Fibroblast of lung (primary cell): ENCODE measurements at regions not wholly inside any gene's neighbourhood (a gene's known extent, or its start where the extent isn't known, plus 50 kb on each side); places are given as distances from the start of the nearest gene placed in this dataset.

Experiments used
- DNase-seq, 2 donors: peaks; one replicate each; pipeline versions ENCODE4 v3.0.0 to v3.0.0-alpha.2; 2010; ENCODE audit warnings: low read depth in 2 of 2
- H2AFZ ChIP-seq: 2 replicates; pipeline ENCODE4 v1.5.1; 2012; ENCODE audit warnings: low read length, control low read depth, inconsistent platforms
- H3K27ac ChIP-seq: 2 replicates; pipeline ENCODE4 v1.5.1; 2011; ENCODE audit warnings: low read length, control low read depth; ENCODE audit not compliant: insufficient read depth
- H3K27me3 ChIP-seq: 2 replicates; pipeline ENCODE4 v1.5.1; 2011; ENCODE audit warnings: mild to moderate bottlenecking, low read length; ENCODE audit not compliant: control insufficient read depth, insufficient read depth
- H3K36me3 ChIP-seq: 2 replicates; pipeline ENCODE4 v1.5.1; 2011; ENCODE audit warnings: low read length; ENCODE audit not compliant: control insufficient read depth, insufficient read depth
- H3K4me1 ChIP-seq: 2 replicates; pipeline ENCODE4 v1.5.1; 2011; ENCODE audit warnings: low read length; ENCODE audit not compliant: control insufficient read depth, insufficient read depth; ENCODE audit errors: extremely low read depth
- H3K4me2 ChIP-seq: 2 replicates; pipeline ENCODE4 v1.5.1; 2011; ENCODE audit warnings: low read length, control low read depth; ENCODE audit not compliant: insufficient read depth; ENCODE audit errors: extremely low read depth
- H3K4me3 ChIP-seq, 4 experiments: fragments of 200-600 bp in 1 of 4; sonication (generic) in 1 of 4; replicated peaks in 1 of 4; 2 replicates each; pipeline ENCODE4 v1.5.1; 2011 to 2016; ENCODE audit warnings: low read length in 4 of 4, low read depth in 3 of 4, mild to moderate bottlenecking in 3 of 4, control low read depth in 2 of 4, inconsistent platforms in 1 of 4, mixed read lengths in 1 of 4; ENCODE audit not compliant: insufficient read depth in 1 of 4; ENCODE audit errors: control extremely low read depth in 1 of 4
- H3K79me2 ChIP-seq: 2 replicates; pipeline ENCODE4 v1.5.1; 2012; ENCODE audit warnings: mild to moderate bottlenecking, low read length, inconsistent platforms; ENCODE audit not compliant: control insufficient read depth, insufficient read depth
- H3K9ac ChIP-seq: 2 replicates; pipeline ENCODE4 v1.5.1; 2011; ENCODE audit warnings: mild to moderate bottlenecking, low read length, control low read depth; ENCODE audit not compliant: insufficient read depth
- H3K9me3 ChIP-seq: 2 replicates; pipeline ENCODE4 v1.5.1; 2012; ENCODE audit warnings: low read depth, low read length; ENCODE audit not compliant: control insufficient read depth, insufficient read depth
- H4K20me1 ChIP-seq: 2 replicates; pipeline ENCODE4 v1.5.1; 2011; ENCODE audit warnings: low read length; ENCODE audit not compliant: control insufficient read depth, insufficient read depth; ENCODE audit errors: extremely low read depth
- EZH2 ChIP-seq: IDR thresholded peaks from 2 replicates; pipeline ENCODE4 v1.5.1; 2012; ENCODE audit warnings: low read length, control low read depth, mild to moderate bottlenecking; ENCODE audit errors: missing control alignments
- TF ChIP-seq, protein P1 (sequence below), 2 donors: IDR thresholded peaks in 1 of 2; conservative IDR thresholded peaks in 1 of 2; 1 replicate in 1 of 2; 2 replicates in 1 of 2; pipeline ENCODE4 v1.5.1; 2011 to 2012; ENCODE audit warnings: low read length in 2 of 2, control low read depth in 1 of 2, inconsistent platforms in 1 of 2, low read depth in 1 of 2, mild to moderate bottlenecking in 1 of 2

DNA sequence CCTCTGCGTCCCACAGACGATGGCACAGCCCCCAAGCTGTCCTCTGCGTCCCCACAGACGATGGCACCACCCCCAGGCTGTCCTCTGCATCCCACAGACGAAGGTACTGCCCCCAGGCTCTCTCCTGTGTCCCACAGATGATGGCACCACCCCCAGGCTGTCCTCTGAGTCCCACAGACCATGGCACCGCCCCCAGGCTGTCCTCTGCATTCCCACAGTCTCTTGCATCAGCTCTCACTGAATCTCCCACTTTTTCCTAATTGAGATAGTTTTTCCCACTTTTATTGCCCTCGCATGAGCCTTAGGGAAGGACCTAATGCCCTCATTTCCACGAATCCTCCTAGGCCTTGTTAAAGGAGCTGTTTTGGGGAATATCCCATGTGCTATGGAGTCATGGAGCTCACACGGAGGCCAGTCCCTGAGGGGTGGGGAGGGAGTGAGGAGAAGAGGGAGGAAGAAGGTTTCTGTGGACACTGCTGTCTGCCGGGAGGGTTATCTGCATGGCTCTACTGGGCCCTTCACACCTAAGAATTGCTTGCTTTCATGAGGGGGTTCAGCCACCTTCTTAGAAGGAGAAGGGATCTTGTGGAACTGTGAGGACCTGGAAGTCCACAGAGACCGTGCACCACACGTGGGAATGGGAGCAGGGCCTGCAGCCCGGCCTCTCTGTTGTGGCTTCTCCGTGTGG, 58.2 kb upstream of the PTCH1 start:
- DNase-seq: no peak
- H3K27ac ChIP-seq: no peak overlapping the region
- H3K27me3 ChIP-seq: peaks cover 4% of the 10 kb centered on the region
- no peak overlapping the region for H3K9ac ChIP-seq
- peaks cover 3% of the 10 kb centered on the region for H3K4me1 ChIP-seq
- no peaks in the 10 kb centered on the region for H3K79me2 ChIP-seq
- H3K4me2 ChIP-seq: no peak overlapping the region
- no peak overlapping the region for H3K4me3 ChIP-seq
- H4K20me1 ChIP-seq: no peaks in the 10 kb centered on the region
- no peaks in the 10 kb centered on the region for H3K9me3 ChIP-seq
- TF ChIP-seq, protein P1, sequence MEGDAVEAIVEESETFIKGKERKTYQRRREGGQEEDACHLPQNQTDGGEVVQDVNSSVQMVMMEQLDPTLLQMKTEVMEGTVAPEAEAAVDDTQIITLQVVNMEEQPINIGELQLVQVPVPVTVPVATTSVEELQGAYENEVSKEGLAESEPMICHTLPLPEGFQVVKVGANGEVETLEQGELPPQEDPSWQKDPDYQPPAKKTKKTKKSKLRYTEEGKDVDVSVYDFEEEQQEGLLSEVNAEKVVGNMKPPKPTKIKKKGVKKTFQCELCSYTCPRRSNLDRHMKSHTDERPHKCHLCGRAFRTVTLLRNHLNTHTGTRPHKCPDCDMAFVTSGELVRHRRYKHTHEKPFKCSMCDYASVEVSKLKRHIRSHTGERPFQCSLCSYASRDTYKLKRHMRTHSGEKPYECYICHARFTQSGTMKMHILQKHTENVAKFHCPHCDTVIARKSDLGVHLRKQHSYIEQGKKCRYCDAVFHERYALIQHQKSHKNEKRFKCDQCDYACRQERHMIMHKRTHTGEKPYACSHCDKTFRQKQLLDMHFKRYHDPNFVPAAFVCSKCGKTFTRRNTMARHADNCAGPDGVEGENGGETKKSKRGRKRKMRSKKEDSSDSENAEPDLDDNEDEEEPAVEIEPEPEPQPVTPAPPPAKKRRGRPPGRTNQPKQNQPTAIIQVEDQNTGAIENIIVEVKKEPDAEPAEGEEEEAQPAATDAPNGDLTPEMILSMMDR (conservative IDR thresholded peaks at IDR 0.05 in 1 of 2, IDR thresholded peaks at IDR 0.05 in 1 of 2; ENCODE audit: low read depth in 1 of 2, low read length in 2 of 2): no peak
- TF ChIP-seq EZH2: no peak
- no peaks in the 10 kb centered on the region for H3K36me3 ChIP-seq
- H2AFZ ChIP-seq: no peak overlapping the region

DNA sequence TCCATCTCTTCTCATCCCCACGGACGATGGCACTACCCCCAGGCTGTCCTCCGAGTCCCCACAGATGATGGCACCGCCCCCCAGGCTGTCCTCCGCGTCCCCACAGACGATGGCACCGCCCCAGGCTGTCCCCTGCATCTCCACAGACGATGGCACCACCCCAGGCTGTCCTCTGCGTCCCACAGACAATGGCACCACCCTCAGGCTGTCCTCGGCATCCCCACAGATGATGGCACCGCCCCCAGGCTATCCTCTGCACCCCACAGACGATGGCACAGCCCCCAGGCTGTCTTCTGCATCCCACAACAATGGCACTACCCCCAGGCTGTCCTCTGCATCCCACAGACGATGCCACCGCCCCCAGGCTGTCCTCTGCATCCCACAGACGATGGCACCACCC, 57.4 kb upstream of the PTCH1 start:
- Histone ChIP-seq H3K4me2 (no peak overlapping the region), H3K4me3 (no peak overlapping the region), H3K9me3 (no peaks in the 10 kb centered on the region), H3K27me3 (peaks cover 1% of the 10 kb centered on the region), H3K36me3 (no peaks in the 10 kb centered on the region), H2AFZ (no peak overlapping the region), H3K4me1 (peaks cover 5% of the 10 kb centered on the region), H3K9ac (no peak overlapping the region), H3K79me2 (no peaks in the 10 kb centered on the region), H3K27ac (no peak overlapping the region), H4K20me1 (no peaks in the 10 kb centered on the region)
- DNase-seq: no peak
- TF ChIP-seq, protein P1 (conservative IDR thresholded peaks at IDR 0.05 in 1 of 2, IDR thresholded peaks at IDR 0.05 in 1 of 2; ENCODE audit: low read depth in 1 of 2, low read length in 2 of 2): no peak
- no peak for TF ChIP-seq EZH2

DNA sequence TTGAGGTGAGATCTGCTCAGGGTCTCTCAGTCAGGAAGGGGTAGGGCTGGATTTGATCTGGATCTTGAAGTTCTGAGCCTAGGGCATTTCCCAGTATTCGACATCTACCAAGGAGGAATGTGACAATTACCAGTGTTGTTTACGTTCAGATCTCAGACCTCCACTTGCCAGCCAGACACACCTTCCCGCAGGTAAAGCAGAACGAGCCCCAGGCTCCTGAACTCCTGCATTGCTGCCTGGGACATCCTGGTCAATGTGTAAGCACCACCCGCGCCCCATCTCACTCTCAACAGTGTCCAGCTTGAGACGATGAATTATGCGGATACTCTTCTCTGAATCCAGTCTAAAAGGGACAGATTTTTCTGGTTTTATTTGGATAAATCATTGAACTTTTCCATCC, 56.7 kb upstream of the PTCH1 start:
- Histone ChIP-seq H3K4me2 (no peak overlapping the region), H2AFZ (no peak overlapping the region), H3K27ac (no peak overlapping the region), H3K9me3 (no peaks in the 10 kb centered on the region), H3K9ac (no peak overlapping the region), H3K79me2 (no peaks in the 10 kb centered on the region), H3K4me1 (peaks cover 5% of the 10 kb centered on the region), H3K27me3 (no peaks in the 10 kb centered on the region), H3K36me3 (no peaks in the 10 kb centered on the region), H4K20me1 (no peaks in the 10 kb centered on the region), H3K4me3 (no peak overlapping the region)
- no peak for TF ChIP-seq EZH2
- TF ChIP-seq, protein P1 (conservative IDR thresholded peaks at IDR 0.05 in 1 of 2, IDR thresholded peaks at IDR 0.05 in 1 of 2; ENCODE audit: low read depth in 1 of 2, low read length in 2 of 2): no peak
- DNase-seq: no peak
